ENCODE measurements at regions not wholly inside any gene's neighbourhood (a gene's known extent, or its start where the extent isn't known, plus 50 kb on each side); places are given as distances from the start of the nearest gene placed in this dataset.

DNA sequence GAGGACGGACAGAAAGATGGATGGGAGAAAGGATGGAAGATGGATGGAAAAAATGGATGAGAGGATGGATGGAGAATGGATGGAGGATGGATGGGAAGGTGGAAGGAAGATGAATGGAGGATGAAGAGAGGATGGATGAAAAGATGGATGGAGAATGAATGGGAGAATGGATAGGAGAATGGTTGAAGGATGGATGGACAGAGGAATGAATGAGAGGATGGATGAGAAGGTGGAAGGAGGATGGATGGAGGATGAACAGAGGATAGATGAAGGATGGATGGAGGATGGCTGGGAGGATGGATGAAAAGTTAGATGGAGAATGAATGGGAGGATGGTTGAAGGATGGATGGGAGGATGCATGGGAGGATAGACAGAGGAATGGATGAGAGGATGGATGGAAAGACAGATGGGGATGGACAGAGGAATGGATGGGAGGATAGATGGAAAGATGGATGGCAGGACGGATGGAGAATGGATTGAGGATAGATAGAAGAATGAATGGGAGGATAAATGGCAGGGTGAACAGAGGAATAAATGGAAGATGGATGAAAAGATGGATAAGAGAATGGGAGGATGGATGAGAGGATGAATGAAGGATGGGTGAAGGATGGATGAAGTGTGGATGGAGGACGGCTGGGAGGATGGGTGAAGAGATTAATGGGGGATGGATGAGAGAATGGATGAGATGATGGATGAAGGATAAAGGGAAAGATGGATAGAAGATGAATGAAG, 217.7 kb upstream of the IER5L start:
- DNase-seq, result no peak

GRCh38 chr9:129394886-129395279, 216.8 kb upstream of the IER5L start:
- DNase-seq, result no peak

DNA sequence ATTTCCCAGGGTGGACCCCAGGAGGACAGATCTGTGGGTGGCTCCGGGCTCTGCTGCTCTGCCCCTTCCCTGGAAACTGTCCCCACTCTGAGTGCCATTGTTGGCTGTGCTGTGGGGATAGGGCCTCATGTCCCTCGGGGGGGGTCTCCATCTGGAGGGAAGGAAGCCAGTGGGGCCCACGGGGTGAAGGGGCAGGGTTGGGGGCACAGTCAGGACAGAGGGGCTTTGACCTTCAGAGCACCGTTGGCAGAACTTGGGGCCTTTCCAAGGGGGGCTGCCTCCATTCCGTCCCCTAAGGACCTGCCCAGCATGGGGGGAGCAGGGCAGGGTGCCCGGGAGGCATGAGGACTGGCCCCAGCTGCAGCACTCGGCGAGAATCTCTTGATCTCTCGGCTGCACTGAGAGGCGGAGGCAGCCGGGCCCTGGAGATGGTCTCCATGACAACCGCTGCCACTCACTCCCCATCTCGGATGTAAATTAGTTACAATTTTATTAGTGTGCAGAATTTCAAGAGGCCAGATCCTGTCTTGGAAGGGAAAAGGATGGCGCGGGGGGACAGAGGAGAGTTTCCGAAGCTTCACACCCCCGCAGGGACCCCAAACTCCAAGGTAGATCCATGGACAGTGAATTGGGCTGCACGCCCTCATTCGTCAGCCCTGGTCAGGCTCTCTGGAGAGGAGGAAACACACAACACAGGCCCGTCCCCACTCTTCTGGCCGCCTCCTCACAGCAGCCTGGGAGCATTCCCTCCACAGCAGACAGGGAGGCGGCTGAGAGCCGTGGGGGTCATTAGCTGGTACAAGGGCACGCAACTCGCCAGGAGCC, 216.2 kb upstream of the IER5L start:
- DNase-seq, result no peak

- no peak for DNase-seq
Measured at GRCh38 chr9:129393064-129393463, 215.0 kb upstream of the IER5L start.

GRCh38 chr9:129392093-129392541, 214.1 kb upstream of the IER5L start:
- DNase-seq, result no peak

DNA sequence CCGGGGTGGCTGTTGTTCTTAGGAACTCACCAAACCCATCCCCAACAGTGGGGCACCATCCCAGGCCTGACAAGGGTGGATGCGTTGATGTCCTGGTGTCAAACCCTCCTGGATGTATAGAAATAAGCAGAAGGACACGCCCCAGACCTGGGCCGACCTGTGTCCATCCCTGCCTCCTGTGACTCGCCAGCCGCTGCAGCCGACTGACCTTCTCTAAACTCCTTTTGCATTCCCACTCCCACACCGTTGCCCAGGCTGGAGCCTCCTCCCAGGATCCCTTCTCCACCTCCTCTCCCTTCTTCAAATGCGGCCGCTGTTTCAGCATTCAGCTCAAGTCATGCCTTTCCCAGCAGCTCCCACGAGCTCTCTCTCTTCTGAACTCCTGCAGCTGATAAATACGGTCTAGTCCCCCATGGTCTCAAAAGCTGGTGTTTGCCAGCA, 213.2 kb upstream of the IER5L start:
- DNase-seq, result no peak

- DNase-seq, result no peak
Measured at GRCh38 chr9:129390541-129390940, 212.5 kb upstream of the IER5L start.

DNA sequence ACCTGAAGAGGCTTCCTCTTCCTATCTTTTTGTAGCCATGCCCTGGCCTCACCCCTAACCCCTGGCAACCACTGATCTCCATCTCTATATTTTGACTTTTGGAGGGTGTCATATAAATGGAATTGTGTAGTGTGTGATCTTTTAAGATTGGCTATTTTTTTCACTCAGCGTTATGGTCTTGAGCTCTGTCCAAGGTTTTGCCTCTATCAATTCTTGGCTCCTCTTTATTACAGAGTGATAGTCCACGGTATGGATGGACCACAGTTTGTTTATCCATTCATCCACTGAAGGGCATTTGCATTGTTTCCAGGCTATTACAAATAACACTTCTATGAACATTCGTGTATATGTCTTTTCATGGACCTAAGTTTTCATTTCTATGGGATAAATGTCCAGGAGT, 209.8 kb upstream of the IER5L start:
- DNase-seq, result no peak

DNA sequence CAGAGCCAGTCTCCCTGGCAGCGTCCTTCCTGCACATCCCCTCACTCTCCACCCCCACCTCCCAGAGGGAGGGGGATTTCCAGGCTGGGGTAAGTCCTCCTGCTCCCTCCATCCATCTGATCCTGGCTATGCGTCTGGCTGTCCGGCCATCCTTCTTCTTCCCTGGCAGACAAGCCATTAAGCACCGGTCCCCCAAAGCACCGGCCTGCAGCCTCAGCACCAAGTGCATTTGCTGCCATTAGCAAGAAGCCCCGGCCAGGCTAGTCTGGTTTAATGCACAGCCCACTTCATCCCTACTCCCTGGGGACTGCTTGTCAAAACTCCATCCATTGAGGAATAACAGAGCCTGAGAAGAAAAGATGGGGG, 208.7 kb upstream of the IER5L start:
- DNase-seq, result no peak

DNA sequence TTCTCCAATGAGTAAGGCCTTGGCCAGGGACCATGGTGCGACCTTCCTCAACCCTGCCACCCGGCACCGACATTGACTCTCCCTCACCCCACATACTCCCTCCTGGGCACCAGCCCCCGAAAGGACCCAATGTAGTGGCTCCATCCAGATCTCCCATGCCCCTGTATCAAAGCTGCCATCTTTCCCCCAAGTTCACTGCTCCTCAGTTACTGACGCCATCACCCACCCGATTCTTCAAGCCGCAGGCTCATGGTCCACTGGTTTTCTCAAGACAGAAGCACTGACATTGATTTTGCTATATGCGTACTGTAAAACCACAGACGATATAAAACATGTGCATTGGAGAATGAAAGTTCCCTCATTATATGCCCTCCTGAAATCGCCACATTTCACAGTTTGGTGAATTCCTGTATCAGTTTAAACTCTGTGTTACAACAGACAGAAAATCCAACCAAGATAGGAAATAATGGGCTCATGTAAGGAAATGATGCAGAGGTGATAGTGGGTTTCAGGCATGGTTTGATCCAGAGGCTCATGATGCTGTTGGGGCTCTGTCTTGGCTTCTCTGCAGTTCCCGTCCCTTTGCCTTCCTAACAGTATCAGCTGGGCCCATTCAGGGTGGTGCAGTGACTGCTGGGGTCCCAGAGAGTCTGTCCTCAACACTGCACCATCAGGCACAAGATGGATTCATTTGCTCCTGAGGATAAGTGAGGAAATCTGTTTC, 207.3 kb upstream of the IER5L start:
- DNase-seq, result no peak

- DNase-seq, result no peak
Measured at GRCh38 chr9:129384491-129385210, 206.6 kb upstream of the IER5L start.

GRCh38 chr9:129383561-129384490, 205.8 kb upstream of the IER5L start:
- DNase-seq, result peak; percentile 37

- no peak for DNase-seq
Measured at GRCh38 chr9:129383019-129383560, 205.0 kb upstream of the IER5L start.

GRCh38 chr9:129382281-129383018, 204.4 kb upstream of the IER5L start:
- no peak for DNase-seq

GRCh38 chr9:129381481-129381957, 203.5 kb upstream of the IER5L start:
- no peak for DNase-seq

DNA sequence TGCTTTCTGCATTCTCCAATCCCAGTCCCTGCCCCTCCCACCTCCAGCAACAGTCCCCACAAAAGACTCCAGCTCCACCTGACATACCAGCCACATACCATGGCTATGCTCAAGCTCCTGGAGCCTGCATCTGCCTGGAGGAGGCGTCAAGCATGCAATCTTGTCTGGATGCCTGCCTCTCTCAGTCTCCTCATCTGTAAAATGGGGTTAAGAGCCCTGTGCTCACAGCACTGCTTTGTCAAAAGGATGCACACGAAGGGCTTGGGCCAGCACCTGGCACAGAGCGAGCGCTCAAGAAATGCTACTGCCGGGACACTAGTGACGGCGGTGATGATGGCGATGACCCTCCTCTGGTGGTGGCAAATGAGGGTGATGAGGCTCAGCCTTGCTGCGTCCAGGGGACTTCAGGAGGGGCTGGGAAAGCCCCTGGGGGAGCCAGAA, 202.9 kb upstream of the IER5L start:
- no peak for DNase-seq

DNA sequence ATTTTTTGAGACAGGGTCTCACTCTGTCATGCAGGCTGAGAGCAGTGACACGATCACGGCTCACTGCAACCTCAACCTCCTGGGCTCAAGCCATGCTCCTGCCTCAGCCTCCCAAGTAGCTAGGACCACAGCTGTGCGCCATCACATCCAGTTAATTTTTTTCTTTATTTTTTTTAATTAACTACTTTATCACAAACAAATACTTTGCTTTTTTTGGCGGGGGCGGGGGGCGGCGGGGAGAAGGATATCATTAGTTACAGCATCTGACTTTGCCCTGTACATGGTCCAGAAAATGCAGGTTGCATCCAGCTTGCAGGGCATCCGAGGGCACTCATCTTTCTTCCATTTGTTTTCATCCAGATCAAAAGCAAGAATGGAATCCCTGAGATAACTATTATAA, 201.8 kb upstream of the IER5L start:
- DNase-seq, result no peak

- DNase-seq, result no peak
Measured at GRCh38 chr9:129379181-129379836, 201.2 kb upstream of the IER5L start.

DNA sequence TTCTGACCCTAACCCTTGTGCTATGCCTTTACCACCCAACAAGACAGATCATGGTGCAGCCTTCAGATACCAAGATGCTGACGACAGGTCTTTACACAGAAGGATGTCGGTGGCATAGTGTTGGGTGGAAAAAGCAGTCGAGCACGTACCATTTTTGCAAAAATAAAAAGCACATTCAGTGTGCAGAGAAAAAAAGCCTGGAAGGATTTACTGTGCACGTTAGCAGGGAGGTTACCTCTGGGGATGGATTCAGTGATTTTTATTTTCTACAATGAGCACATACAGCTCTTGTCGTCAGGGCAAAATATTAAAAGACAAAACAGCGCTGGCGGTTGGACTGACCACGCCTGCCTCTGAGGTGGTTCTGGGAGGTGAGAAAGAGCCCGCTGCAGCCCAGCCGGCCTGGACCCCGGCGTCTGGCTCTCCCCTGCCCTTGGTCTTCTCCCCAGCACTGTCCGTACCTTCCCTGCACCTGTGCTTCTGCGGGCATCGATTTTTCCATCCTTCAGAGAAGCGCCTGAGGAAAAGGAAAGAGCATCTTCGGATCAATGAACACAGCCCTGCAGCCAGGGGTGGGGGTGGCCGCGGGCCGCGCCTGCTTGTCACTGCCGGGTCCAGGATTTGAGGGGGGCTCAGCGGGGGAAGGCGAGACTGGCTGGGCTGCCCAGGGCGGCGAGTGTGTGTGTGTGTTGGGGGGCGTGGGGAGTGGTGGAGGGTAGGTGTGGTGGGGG, 200.0 kb upstream of the IER5L start:
- no peak for DNase-seq

All from NCI-H226 (cell line).